Activated CD8-positive, alpha-beta memory T cell treated with anti-CD3 and anti-CD28 coated beads for 24 hours (primary cell): ENCODE measurements at regions not wholly inside any gene's neighbourhood (a gene's known extent, or its start where the extent isn't known, plus 50 kb on each side); places are given as distances from the start of the nearest gene placed in this dataset.

Experiments
- DNase-seq: peaks from one replicate; pipeline ENCODE4 v3.0.0-alpha.2; 2020

DNA sequence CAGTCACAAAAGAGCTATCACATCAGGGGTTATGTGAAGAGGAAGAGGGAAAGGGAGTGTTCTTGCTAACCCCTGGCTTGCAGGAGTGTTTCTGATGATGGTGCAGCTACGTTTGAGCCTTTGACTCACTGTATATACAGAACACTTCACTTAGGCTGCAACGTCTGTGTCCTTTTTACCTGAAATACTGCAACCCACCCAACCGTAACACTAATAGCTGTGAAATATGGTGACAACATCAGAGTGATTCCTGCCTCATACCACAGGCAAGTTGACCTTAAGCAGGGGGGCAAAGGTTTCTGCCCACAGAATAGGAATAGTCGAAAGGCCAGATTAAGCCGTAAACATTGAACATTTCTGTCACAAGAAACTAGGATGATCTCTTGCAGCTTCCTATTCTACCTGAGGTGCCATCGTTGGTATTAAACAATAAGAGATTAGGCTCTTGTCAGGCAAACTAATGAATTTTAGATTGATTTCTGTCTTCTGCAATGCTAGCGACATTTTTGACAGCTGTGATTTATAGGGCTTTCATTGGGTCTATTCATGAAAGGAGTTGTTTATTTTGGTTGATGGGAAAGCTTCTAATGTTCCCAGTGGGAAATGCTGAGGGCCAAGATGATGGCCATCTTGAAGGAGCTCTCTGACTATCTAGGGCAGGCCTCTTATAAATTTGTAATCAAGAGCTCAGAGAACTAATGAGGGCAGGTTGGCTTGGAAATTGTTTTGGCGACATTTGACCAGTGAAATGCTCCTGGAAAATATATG, 316.8 kb downstream of the PIK3C3 start:
- no peak for DNase-seq

DNA sequence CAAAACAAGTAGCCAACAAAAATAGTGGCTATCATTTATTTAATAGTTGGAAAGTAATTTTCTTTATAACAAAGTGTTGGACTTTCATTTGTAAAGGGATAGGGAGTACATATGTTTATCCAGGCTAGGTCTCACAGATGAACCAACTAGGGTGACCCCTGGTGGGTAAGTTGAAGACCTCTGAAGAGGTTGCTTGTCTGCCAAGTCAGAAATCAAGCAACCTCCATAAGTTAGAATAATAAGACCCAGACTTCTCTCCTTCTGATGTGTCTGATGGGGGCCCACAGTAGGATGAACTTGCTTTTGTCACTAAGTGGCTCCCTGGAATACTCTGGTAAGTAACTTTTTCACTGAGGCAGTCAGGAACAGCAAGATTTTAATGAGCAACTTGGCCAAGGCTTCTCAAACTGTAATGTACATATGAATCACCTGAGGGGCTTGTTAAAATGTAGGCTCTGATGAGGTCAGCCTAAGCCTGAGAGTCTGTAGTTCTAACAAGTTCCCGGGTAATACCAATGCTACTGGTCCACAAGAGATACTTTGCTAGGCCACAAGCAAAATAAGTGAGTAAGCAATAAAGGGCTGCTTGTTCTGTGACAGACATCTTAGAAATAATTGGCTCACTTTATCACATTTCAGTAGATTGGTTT, 319.6 kb downstream of the PIK3C3 start:
- no peak for DNase-seq

DNA sequence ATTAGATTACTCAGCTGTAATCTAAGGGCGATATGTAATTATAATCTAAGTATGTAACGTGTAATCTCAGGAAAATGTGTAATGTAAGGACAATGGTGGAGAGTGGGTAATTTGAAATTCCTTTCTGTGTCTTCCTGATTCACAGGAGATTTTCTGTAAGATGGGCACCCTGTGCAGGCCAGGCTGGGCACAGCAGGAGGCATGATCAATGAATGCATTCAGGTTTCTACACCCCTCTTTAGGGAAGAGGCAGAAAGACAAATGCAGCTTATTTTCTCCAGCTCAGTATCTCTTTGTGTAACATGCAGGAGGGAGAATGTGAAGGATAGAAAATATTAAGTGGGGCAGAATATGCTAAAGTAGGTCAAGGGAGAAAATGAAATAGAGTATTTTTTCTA, 320.1 kb downstream of the PIK3C3 start:
- DNase-seq, result no peak

DNA sequence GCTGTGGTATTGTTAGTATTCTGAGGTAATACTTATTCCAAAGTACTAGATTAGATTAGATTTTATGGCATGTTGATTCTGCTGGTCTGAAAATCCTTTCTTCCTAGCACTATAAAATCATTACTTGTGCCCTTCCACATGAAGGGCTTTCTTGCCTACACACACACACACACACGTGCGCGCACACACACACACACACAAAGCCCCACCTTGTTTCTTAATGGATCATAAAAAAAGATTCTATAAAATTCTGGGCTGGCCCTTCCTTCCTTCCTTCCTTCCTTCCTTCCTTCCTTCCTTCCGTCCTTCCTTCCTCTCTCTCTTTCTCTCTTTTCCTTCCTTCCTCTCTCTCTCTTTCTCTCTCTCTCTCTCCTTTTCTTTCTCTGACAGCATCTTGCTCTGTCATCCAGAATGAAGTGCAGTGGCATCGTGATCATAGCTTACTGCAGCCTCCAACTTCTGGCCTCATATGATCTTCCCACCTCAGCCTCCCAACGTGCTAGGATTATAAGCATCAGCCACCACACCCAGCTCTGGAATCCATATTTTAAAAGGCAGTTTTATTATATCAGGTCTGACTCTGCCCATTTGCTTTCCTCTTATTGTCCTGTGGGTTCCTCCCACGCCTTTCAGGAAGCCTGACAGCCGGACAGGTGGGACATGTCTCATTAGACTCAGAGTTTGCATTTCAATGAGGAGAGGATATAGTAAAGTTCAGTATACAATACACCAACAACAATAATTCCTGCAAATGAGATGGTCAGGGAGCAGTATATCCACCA, 321.1 kb downstream of the PIK3C3 start:
- no peak for DNase-seq

DNA sequence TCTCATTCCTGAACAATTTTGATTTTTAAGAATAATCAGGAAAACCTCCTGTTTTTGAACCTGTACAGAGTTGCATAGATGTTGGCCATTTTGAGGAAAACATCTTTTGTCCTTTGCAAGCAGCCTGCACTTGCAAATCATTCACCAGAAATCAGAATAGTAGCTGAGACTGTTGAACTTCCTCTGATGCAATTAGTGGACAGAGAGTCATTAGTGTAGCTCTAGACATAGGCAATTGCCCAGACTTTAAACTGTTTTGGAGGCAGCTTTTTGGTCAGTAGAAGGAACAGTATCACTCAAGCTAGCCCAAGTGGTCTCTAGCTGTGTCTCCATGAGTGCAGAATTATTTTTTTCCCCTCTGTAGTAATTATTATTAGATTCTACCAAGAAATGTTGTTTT, 326.1 kb downstream of the PIK3C3 start:
- DNase-seq, result no peak

DNA sequence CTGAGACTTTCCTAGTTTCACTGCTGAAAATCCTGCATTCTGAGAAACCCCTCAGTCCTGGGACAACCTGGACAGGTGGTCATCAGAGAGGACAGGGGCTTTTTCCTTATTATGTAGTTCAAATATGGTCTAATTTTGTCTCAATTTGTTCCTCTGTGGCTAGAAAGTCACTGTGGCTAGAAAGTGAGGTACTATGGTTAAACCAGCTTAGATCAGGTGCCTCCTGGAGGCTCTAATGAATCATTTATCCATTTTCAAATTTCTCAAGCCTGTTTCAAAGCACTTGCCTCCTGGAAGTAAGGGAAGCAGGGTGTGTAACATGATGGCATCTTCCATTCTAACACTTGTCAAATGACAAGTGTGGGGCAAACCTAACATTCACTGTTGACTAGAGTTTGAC, 326.8 kb downstream of the PIK3C3 start:
- DNase-seq, result no peak

DNA sequence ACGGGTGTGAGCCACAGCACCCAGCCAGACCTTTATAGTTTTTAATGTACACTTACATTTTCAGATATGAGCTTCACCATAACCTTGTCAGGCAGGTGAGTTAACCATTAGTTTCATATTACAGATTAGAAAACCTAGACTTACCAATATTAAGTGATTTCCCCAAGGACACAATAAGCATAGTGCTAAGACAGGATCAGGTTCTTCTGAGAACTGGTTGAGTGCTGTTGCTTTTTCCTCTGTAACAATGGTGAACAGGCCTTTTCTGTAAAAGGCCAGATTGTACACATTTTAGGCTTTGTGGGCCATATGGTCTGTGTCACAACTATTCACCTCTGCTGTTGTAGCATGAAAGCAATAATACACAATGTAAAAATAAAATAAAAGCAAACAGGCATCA, 332.0 kb downstream of the PIK3C3 start:
- no peak for DNase-seq

DNA sequence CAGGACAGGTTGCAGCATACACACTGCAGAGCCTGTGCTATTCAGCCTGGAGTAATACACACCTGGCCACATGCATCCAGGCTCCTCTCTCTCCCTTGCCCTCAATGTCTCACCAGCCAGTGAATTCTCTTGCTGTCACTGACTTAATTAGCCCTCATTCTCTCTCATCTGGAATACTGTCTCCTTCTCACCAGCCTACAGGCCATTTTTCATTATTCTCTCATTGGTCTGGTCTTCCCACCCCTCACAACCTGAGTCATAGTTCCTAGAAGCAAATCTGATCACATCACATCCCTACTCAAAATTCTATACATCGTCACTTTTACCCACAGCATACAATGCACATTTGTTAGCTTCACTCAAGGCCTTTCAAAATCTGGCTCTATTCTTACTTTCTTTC, 333.1 kb downstream of the PIK3C3 start:
- DNase-seq, result no peak

DNA sequence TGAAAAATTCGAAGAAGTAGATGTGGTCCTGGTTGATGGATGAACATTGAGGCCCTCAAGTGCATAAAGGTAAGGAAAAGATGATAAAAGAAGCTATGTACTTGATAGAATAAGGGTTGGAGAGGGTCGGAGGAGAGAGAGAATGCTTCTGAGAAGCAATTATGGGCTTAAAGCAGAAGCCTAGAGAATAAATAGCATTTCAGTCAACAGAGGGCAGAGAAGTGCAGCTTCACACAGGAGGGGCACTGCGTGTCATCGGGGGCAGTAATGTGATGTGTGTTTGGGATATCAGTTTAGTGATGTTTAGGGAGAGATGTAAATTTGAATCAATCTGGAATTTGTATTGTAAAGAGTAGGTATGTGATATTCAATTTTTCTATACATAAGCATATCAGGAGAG, 334.5 kb downstream of the PIK3C3 start:
- DNase-seq, result no peak

DNA sequence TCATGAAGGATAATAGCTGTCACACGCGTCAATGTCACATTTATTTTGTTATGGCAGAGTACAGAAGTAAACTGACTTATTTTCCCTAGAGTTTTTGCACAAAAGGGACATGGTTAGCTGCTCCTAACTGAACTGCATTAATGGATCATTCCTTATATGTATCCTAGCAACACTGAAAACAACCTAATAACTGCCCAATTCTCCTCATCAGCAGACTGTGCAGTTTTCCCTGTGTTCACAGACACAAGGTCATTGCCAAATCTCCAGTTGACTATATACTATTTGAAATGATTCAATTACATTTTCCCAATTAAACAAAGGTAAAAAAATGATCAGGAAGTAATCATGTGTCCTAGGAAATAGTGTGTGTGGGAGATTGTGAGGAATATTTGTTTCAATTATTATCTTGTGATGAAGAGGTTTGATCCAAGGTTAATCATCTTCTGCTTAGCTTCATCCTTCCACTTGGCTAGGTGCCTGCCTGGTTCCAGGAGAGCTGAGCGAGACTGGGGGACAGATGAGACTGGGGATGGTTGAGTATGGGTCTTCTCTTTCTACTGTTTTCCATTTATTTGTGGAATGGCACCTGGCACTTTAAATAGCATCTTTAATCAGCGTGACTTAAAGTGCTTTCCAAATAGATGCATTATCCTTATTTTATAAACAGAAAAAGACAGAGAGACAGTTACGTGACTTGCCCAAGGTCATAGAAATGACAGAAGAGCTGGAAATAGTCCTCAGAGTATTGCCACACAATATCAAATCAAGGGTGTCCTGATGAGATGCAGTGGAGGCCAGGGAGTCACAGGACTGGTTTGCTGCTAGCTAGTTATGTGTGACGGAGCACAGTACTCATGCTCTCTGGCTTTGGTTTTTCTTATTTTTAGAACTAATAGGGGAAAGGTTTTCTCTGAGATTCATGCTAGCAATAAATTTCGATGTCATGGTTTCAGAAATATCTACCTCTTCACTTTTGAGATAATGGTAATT, 335.6 kb downstream of the PIK3C3 start:
- no peak for DNase-seq

DNA sequence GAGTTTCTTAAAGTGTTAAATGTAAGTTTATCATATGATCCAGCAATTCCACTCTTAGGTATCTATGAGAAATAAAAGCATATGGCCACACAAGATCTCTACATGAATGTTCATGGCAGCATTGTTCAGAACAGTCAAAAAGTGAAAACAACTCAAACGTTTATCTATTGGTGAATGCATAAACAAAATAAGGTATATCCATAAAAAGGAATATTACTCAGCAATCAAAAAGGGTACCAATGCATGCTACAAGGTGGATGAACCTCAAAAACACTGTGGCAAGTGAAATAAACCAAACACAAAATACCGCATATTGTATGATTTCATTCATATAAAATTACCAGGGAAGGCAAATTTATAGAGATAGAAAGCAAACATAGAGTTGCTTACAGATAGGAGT, 337.6 kb downstream of the PIK3C3 start:
- DNase-seq, result no peak

DNA sequence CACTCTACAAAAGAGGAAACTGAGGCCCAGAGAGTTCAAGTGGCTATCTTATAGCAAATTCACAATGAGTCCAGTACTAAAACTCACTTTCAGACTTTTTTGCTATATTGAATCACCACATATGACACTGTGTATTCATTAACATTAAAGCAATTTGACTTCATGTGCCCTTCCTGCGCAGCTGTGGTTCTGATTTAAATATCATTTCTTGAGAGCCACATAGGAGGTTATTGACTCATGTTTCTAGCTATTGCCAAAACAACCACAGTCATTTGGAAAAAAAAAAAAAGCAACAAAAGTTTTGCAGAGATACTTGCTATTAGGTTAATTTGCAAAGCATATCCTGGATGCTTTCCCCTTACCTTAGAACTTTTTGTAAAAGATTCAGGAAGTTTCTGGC, 341.2 kb downstream of the PIK3C3 start:
- DNase-seq, result no peak

DNA sequence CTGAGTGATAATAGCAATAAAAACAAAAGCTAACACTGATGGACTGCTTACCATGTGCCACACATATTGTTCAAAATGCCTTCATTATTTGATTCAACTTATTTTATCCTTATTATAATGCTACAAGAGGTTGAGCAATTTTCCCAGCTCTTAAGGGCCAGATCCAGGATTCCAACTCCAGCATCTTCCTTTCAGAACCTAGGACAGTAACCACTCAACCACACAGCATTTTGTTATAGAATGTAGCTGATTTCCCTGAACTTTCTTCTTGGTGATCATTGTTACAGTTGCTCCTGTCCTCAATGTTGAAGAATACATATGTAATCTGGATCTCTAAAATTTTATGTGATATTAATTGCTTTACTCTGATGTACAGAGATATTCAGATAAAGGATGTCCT, 341.7 kb downstream of the PIK3C3 start:
- no peak for DNase-seq

DNA sequence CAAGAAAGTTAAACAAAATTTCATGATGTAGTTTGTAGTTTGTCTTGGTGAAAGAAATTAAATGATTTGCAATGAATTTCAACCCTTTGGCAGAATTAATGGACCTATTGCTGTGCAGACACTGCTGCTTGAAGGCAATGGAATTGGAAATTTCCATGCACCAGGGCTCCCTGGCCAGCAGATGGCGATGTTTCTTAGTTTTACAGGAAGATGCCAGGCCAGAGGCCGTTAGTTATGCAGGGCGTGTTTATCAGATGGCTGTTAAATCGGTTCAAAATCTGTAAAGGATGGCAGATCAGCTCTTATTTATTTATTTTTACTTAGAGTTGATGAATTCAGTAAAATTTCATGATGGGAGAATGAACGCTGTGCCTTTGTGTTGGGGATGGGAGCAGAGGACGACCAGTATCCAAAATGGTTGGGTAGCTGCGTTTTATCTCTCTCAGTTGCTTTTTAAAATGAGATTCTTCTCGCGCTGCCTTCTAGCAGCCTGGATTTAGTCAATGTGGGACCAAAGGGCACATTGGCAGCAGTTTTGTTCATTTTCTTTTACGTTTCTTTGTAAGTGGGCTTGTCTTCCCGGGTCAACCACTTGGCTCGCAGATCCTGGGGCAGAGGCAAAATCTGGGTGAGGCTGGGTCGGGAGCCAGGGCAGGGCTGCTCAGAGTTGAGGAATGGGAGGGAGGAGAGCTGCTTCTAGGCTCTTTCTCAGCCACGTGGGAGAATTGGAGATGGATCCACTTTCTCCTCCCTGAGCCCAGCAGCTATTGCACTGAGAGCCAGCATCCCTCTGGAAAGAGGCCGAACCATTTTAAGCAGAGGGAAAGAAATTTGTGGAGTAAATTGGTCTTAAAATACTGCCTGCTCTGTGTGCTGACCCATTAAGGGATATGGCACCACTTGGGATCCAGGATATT, 344.0 kb downstream of the PIK3C3 start:
- peak; percentile 75 for DNase-seq

DNA sequence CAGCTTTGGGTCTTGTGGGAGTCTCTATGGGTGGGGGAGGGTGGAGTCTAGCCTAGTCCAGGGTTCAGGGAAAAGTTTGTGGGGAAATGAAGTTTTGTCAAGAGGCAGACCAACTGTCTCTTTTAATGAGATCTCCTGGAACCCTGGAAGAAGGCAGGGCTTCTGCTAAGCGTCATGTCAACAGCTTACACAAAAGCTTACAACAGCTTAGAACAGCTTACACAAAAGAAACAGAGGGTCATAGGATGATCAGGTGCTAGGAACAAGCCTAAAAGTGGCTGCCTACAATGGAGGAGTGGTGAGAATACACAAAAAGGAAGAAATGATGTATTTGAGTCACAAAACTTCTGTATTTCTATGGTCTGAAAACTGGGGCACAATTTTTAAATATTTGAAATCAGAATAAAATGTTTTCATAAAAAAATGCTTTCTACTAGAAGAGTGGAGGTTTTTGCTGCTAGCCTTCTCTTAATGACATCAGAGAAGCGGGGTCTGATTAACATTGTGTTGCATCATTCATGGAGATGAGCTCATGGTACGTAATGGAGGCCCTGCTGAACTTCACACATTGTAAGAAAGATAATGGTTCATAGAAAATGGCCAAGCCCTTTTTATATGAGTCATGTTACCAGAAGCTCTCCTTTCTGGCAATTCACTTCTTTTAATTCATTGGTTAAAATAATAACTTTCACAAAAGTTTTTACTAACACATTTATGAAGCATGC, 351.0 kb downstream of the PIK3C3 start:
- no peak for DNase-seq

DNA sequence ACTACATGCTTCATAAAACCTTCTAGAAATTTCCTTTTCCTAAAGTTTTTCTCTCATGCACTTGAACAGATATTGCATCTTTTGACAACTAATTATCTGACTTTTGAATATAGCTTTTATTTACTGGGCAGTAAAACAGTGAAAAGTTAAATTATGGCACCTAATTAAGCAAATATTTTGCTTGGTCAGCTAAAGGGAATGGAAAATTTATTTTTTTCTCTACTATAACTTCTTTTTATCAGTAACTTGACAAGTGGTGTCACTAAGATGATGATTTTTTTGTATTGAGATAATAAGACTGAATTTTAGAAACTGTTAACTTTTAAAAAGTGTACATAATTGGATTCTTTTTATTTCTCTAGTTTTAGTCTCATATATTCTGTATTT, 351.6 kb downstream of the PIK3C3 start:
- no peak for DNase-seq

DNA sequence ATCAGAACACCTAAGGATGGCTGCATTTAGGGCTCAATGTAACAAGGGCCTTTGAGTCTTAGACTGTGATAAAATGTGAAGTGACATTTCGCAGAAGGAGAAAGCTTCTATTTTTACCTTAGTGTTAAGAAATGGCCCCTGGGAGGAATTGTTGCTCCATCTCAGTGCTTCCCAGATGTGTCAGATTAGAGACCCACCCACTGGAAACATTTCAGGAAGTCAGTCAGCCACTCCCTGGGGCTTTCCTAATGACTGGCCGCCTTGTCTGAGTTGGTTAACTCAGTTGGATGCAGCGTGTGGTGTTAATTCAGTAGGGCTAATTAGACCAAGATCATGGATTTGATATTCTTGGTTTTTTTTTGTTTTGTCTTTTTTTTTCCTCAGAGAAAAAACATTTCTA, 355.9 kb downstream of the PIK3C3 start:
- no peak for DNase-seq

DNA sequence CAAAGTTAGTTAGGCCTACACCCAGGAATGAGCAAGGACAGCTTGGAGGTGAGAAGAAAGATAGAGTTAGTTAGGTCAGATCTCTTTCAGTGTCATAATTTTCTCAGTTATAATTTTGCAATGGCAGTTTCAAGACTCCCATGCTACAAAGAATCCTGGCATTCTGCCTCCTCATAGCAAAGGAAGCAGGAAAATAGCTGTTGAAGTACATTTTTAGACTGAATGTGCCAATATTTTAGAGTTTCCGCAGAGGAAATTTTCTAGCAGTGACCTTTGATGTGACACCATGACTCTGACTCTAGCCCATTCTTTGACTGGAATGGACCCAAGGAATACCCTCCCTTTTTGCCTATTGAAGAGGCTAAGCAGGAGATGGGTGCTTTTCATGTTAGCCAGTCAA, 371.7 kb downstream of the PIK3C3 start:
- DNase-seq, result no peak

DNA sequence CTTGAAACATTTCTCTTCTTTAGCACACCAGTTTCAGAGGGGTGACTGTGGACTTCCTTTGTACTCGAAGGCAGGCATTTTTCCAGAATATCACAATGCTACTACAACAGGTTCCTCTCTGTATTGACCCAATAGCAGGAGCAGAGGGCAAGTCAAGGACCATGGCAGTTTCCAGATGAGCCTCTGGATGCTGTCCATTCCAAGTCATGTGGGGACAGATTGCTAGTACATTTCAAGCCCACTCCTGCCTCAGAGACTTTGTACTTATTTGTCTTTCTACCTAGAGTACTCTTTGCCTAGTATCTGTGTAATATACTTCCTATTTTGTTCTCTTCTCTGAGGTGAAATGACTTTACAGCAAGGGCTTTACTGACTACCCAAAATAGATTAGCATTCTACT, 373.9 kb downstream of the PIK3C3 start:
- DNase-seq, result no peak

DNA sequence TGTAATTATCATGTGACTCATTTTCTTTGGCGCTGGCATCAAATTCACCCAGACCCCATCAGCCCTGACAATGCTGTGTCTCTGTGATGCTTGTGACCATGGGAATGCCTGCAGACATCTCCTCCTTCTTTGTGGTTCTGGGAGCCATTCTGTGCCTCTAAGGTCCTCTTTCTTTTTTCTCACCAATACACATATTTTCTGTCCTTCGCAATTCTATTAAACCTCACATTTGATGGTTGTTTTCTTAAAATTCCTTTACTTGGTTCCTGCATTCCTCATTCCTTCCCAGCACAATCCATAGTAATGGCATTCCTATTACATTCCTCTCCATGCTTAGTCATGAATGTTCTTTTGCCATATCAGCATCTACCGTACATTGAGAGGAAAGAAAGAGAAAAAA, 375.3 kb downstream of the PIK3C3 start:
- DNase-seq, result no peak

DNA sequence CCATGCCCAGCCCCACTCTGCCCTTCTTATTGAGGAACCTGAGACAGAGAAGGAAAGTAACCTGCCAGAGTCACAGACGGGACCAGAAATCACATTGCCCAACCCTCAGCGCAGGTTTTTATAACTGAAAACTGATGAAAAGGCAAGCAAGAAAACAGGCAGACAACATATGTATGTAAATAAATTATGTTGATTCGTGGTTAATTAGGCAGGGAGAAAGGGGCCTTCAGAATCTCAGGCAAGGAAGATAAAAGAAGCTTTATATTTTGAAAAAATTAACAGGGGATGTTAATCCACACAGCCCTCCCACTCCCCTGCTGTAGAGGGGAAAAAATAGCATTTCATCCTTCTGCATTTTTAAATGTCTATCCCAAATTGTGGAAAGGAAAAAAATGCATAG, 378.5 kb downstream of the PIK3C3 start:
- DNase-seq, result no peak
